CD4-positive, alpha-beta T cell (primary cell): ENCODE measurements at regions not wholly inside any gene's neighbourhood (a gene's known extent, or its start where the extent isn't known, plus 50 kb on each side); places are given as distances from the start of the nearest gene placed in this dataset.

Experiments used
- ATAC-seq: fragments of 200-7000 bp; cut with Tn5 transposase; one replicate; pipeline ENCODE4 v1.10.0; 2022; ENCODE audit warnings: mild to moderate bottlenecking; ENCODE audit not compliant: poor library complexity
- CTCF ChIA-PET: fragments of 350-600 bp; sonication (Branson Sonifier 250); formaldehyde crosslinking; loops from one replicate; lab custom pipeline; 2021; ENCODE audit warnings: antibody characterized with exemption, inconsistent platforms; lab: Charles Lee
- POLR2A ChIA-PET: fragments of 350-600 bp; sonication (Branson Sonifier 250); formaldehyde crosslinking; loops from one replicate; lab custom pipeline; 2021; ENCODE audit warnings: antibody characterized with exemption, inconsistent platforms; lab: Charles Lee
- DNase-seq, 14 experiments: peaks; one replicate each; pipeline ENCODE4 v3.0.0-alpha.2; 2013 to 2020; ENCODE audit warnings: mixed read lengths in 2 of 14
- H3K27ac ChIP-seq, 2 donors: one replicate each; pipeline versions ENCODE4 v1.5.1 to v1.7.0; 2013; ENCODE audit warnings: low read length in 2 of 2, low read depth in 1 of 2, mild to moderate bottlenecking in 1 of 2
- H3K27me3 ChIP-seq, 2 experiments: 1 replicate in 1 of 2; 2 replicates in 1 of 2; pipeline versions ENCODE4 v1.6.1 to v1.7.0; 2013; ENCODE audit warnings: low read length in 2 of 2, control low read depth in 1 of 2, mild to moderate bottlenecking in 1 of 2, moderate library complexity in 1 of 2; ENCODE audit not compliant: insufficient read depth in 2 of 2, control insufficient read depth in 1 of 2
- H3K36me3 ChIP-seq: one replicate; pipeline ENCODE4 v1.6.1; 2013; ENCODE audit warnings: low read length, control low read depth; ENCODE audit not compliant: insufficient read depth
- H3K4me1 ChIP-seq: one replicate; pipeline ENCODE4 v1.6.1; 2013; ENCODE audit warnings: low read length, control low read depth; ENCODE audit not compliant: insufficient read depth
- H3K4me3 ChIP-seq: one replicate; pipeline ENCODE4 v1.5.1; 2013; ENCODE audit warnings: mild to moderate bottlenecking, low read length, moderate library complexity
- H3K9me3 ChIP-seq, 2 experiments: 1 replicate in 1 of 2; 2 replicates in 1 of 2; pipeline versions ENCODE4 v1.6.1 to v1.7.0; 2013; ENCODE audit warnings: low read length in 2 of 2, mild to moderate bottlenecking in 2 of 2, control low read depth in 1 of 2, moderate library complexity in 1 of 2; ENCODE audit not compliant: control insufficient read depth in 1 of 2, insufficient read depth in 1 of 2
- H3K27ac Mint-ChIP-seq: one replicate; pipeline ENCODE4 v1.8.0; 2020; ENCODE audit warnings: mixed read lengths
- H3K27me3 Mint-ChIP-seq: one replicate; pipeline ENCODE4 v1.8.0; 2021; ENCODE audit warnings: mixed read lengths
- H3K36me3 Mint-ChIP-seq: one replicate; pipeline ENCODE4 v1.8.0; 2021; ENCODE audit warnings: low read depth, mixed read lengths
- H3K4me1 Mint-ChIP-seq: one replicate; pipeline ENCODE4 v1.8.0; 2021; ENCODE audit warnings: low read depth, mixed read lengths
- H3K4me3 Mint-ChIP-seq: one replicate; pipeline ENCODE4 v1.8.0; 2020; ENCODE audit warnings: mild to moderate bottlenecking, mixed read lengths
- H3K9me3 Mint-ChIP-seq: one replicate; pipeline ENCODE4 v1.8.0; 2020; ENCODE audit warnings: mixed read lengths
- intact Hi-C, 2 experiments: fragments of 100-400 bp; cut with DNase I in 1 of 2; cut with micrococcal nuclease in 1 of 2; formaldehyde crosslinking; loops; one replicate each; pipeline versions ENCODE4 v1.15.1 to v1.9.0; 2023 to 2025; cut with DNase I, micrococcal nuclease
- TF ChIP-seq, protein P1 (sequence below): fragments of 200-600 bp; IDR thresholded peaks from one replicate; pipeline ENCODE4 v1.8.0; 2022; ENCODE audit warnings: antibody characterized with exemption, mild to moderate bottlenecking

DNA sequence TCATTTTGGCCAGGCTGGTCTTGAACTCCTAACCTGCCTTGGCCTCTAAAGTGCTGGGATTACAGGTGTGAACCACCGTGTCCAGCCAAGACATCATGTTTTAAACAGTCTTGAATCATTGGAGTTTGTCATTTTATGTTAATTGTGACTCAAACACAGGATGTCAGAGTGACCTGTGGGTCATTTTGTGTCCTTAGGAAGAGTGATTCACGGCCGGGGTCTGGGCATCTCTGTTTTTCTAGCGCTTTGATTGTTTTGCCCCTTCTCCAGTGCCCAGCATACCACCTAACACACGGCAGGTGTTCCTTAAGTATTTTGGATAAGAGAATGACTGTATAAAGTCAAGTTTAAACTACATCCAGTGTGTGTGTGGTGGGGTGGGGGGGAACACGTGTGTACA is 183.7 kb upstream of the KLF6 start:
- intact Hi-C loops, result no loop called here
- peaks cover 45% of the 10 kb centered on the region for H3K4me1 ChIP-seq
- POLR2A ChIA-PET, result no interaction called here
- Mint-ChIP-seq H3K27me3 (no peaks in the 10 kb centered on the region), H3K4me1 (peaks cover 46% of the 10 kb centered on the region), H3K4me3 (no peak overlapping the region), H3K36me3 (no peaks in the 10 kb centered on the region), H3K27ac (peak overlapping the region; percentile 56), H3K9me3 (no peaks in the 10 kb centered on the region)
- no peaks in the 10 kb centered on the region for H3K27me3 ChIP-seq
- no peaks in the 10 kb centered on the region for H3K36me3 ChIP-seq
- DNase-seq (no peak), ATAC-seq (no peak)
- CTCF ChIA-PET, result no interaction called here
- H3K27ac ChIP-seq, result no peak overlapping the region
- TF ChIP-seq, protein P1, sequence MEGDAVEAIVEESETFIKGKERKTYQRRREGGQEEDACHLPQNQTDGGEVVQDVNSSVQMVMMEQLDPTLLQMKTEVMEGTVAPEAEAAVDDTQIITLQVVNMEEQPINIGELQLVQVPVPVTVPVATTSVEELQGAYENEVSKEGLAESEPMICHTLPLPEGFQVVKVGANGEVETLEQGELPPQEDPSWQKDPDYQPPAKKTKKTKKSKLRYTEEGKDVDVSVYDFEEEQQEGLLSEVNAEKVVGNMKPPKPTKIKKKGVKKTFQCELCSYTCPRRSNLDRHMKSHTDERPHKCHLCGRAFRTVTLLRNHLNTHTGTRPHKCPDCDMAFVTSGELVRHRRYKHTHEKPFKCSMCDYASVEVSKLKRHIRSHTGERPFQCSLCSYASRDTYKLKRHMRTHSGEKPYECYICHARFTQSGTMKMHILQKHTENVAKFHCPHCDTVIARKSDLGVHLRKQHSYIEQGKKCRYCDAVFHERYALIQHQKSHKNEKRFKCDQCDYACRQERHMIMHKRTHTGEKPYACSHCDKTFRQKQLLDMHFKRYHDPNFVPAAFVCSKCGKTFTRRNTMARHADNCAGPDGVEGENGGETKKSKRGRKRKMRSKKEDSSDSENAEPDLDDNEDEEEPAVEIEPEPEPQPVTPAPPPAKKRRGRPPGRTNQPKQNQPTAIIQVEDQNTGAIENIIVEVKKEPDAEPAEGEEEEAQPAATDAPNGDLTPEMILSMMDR, result no peak
- H3K4me3 ChIP-seq, result no peak overlapping the region
- no peaks in the 10 kb centered on the region for H3K9me3 ChIP-seq

DNA sequence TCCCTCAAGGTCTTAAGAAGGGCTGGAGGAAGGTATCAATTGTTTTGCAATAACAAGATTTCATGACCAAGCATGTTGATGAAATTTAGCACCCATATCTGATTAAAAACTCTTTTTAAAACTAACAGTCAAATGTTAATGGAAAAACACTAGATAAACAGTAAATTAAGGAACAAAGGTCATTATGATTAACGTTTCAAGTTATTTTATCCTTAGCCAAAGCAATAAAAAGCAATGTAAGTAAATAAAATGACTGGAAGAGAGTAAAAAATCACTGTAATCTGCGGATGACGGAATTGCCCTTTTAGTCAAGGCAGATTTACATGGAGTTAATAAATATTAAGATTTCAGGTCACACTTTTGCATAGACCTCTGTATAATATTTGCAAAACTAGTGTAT is 179.5 kb upstream of the KLF6 start:
- Histone ChIP-seq H3K9me3 (no peaks in the 10 kb centered on the region), H3K27me3 (no peaks in the 10 kb centered on the region), H3K4me3 (no peak overlapping the region), H3K4me1 (peaks cover 45% of the 10 kb centered on the region), H3K27ac (no peak overlapping the region), H3K36me3 (no peaks in the 10 kb centered on the region)
- no peaks in the 10 kb centered on the region for H3K9me3 Mint-ChIP-seq
- POLR2A ChIA-PET, result no interaction called here
- no peaks in the 10 kb centered on the region for H3K27me3 Mint-ChIP-seq
- no peak overlapping the region for H3K4me3 Mint-ChIP-seq
- TF ChIP-seq, protein P1, result no peak
- H3K27ac Mint-ChIP-seq, result no peak overlapping the region
- intact Hi-C loops, result no loop called here
- H3K4me1 Mint-ChIP-seq, result peaks cover 28% of the 10 kb centered on the region
- CTCF ChIA-PET, result no interaction called here
- ATAC-seq (no peak), DNase-seq (no peak)
- no peaks in the 10 kb centered on the region for H3K36me3 Mint-ChIP-seq

DNA sequence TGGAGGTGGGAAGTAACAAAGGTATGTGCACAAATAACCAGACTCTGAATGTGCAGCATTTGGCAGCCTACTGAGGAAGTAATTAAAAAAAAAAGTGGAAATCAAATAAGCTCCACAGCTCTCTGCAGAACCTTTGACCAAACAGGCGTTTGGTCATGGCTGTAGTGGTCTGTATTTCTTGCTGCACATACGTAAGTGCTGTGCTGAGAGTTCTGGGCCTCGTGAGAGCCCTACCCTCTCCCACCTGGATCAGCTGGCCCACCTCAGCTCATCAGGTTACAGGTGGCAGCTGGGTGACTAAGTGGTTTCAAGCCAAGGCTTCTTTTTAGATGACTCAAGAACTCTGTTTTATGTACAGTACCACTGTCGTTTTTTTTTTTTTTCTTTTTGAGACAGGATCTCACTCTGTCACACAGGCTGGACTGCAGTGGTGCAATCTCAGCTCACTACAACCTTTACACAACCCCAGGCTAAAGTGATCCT is 178.2 kb upstream of the KLF6 start:
- intact Hi-C loops, result no loop called here
- H3K36me3 ChIP-seq, result no peaks in the 10 kb centered on the region
- H3K9me3 ChIP-seq, result no peaks in the 10 kb centered on the region
- H3K27ac Mint-ChIP-seq, result no peak overlapping the region
- TF ChIP-seq, protein P1, result no peak
- no peaks in the 10 kb centered on the region for H3K36me3 Mint-ChIP-seq
- no peak overlapping the region for H3K27ac ChIP-seq
- no peaks in the 10 kb centered on the region for H3K27me3 Mint-ChIP-seq
- H3K4me3 ChIP-seq, result no peak overlapping the region
- CTCF ChIA-PET, result interaction anchor here (0.5 to 0.6 kb wide), 2 partner anchors 12 to 18 kb away, joined by 4 read pairs; no protein-coding TSS in a partner anchor
- peaks cover 35% of the 10 kb centered on the region for H3K4me1 ChIP-seq
- ATAC-seq (no peak), DNase-seq (no peak)
- H3K4me1 Mint-ChIP-seq, result peaks cover 21% of the 10 kb centered on the region
- no peaks in the 10 kb centered on the region for H3K27me3 ChIP-seq
- no peaks in the 10 kb centered on the region for H3K9me3 Mint-ChIP-seq
- no peak overlapping the region for H3K4me3 Mint-ChIP-seq
- POLR2A ChIA-PET, result interaction anchor here (0.6 kb wide), 1 partner anchor 756 kb away, joined by 3 read pairs; no protein-coding TSS in a partner anchor
